ENCODE measurements at regions not wholly inside any gene's neighbourhood (a gene's known extent, or its start where the extent isn't known, plus 50 kb on each side); places are given as distances from the start of the nearest gene placed in this dataset.

GRCh38 chr21:33998809-33999208 is 74.6 kb upstream of the MRPS6 start:
- no TSS peak for BruUV-seq (replicated peaks)
- CTCF ChIA-PET, result interaction anchor here (0.9 to 1.8 kb wide), 4 partner anchors 14 to 364 kb away, joined by 3 to 4 read pairs (median 3); no protein-coding TSS in a partner anchor
- no peak overlapping the region for H3K4me2 ChIP-seq (ENCODE audit: control insufficient read depth, insufficient read depth)
- H3K27me3 ChIP-seq (replicated peaks in 1 of 2; ENCODE audit: control insufficient read depth in 2 of 2, insufficient read depth in 2 of 2, low read length in 1 of 2), result no peaks in the 10 kb centered on the region
- intact Hi-C loops (cut with micrococcal nuclease; ENCODE audit: unreplicated experiment) (no loop called here), in situ Hi-C loops (cut with MboI) (no loop called here)
- no peaks in the 10 kb centered on the region for H4K20me1 ChIP-seq (ENCODE audit: control insufficient read depth, insufficient read depth)
- H3K27ac ChIP-seq (ENCODE audit: control insufficient read depth, insufficient read depth), result no peak overlapping the region
- FAIRE-seq (no peak), ATAC-seq (no peak), DNase-seq (ENCODE audit: low read depth, low spot score) (no peak)
- no peaks in the 10 kb centered on the region for H3K36me3 ChIP-seq (ENCODE audit: control insufficient read depth in 2 of 2, insufficient read depth in 2 of 2, low read length in 1 of 2)
- H3K9me3 ChIP-seq (replicated peaks; ENCODE audit: control insufficient read depth, insufficient read depth, low read length), result peaks cover 2% of the 10 kb centered on the region; the same call in 2 of the 3 replicates
- SMC1A ChIA-PET (ENCODE audit: uncharacterized antibody, unreplicated experiment), result interaction anchor here (1.0 to 3.2 kb wide), 3 partner anchors 14 to 67 kb away, joined by 3 to 8 read pairs (median 5); no protein-coding TSS in a partner anchor
- H3K4me1 ChIP-seq (ENCODE audit: control insufficient read depth, insufficient read depth, low read length), result no peaks in the 10 kb centered on the region
- WGBS (ENCODE audit: insufficient coverage, insufficient replicate concordance, low lambda C conversion rate, missing lambda C conversion rate), result 81% methylated on average over 8 of the region's 8 CpGs
- H2AFZ ChIP-seq (ENCODE audit: control insufficient read depth, low read depth, low read length), result no peak overlapping the region
- H3K9ac ChIP-seq (ENCODE audit: control insufficient read depth, insufficient read depth, low read length), result no peak overlapping the region
- RAD21 ChIA-PET (ENCODE audit: unreplicated experiment), result interaction anchor here (1.6 kb wide), 1 partner anchor 21 kb away, joined by 3 read pairs; no protein-coding TSS in a partner anchor
- H3K4me3 ChIP-seq, result no peak overlapping the region
- H3K79me2 ChIP-seq (ENCODE audit: control insufficient read depth, insufficient read depth, low read length), result no peaks in the 10 kb centered on the region
- POLR2A ChIA-PET, result interaction anchor here (0.5 kb wide), 1 partner anchor 19 kb away, joined by 3 read pairs; no protein-coding TSS in a partner anchor
- TF ChIP-seq HDAC6 (IDR thresholded peaks at IDR 0.05; ENCODE audit: unreplicated experiment) (no peak), ZNF217 (IDR thresholded peaks at IDR 0.05) (no peak), IRF5 (IDR thresholded peaks at IDR 0.05; ENCODE audit: borderline replicate concordance) (no peak), CHD2 (IDR thresholded peaks at IDR 0.05; ENCODE audit: borderline replicate concordance, low read depth, low read length) (no peak), ZBTB40 (IDR thresholded peaks at IDR 0.05; ENCODE audit: borderline replicate concordance) (no peak), FOXM1 (IDR thresholded peaks at IDR 0.05; ENCODE audit: low read depth, low read length) (no peak), ATF7 (IDR thresholded peaks at IDR 0.05; ENCODE audit: low read depth) (no peak), TCF7 (IDR thresholded peaks at IDR 0.05; ENCODE audit: borderline replicate concordance) (no peak), YBX1 (IDR thresholded peaks at IDR 0.05) (no peak), DPF2 (IDR thresholded peaks at IDR 0.05) (no peak), MYB (IDR thresholded peaks at IDR 0.05; ENCODE audit: borderline replicate concordance, low read depth, low read length) (no peak), STAT3 (IDR thresholded peaks at IDR 0.05; ENCODE audit: low read depth, low read length) (no peak)
- TF ChIP-seq, protein P1, sequence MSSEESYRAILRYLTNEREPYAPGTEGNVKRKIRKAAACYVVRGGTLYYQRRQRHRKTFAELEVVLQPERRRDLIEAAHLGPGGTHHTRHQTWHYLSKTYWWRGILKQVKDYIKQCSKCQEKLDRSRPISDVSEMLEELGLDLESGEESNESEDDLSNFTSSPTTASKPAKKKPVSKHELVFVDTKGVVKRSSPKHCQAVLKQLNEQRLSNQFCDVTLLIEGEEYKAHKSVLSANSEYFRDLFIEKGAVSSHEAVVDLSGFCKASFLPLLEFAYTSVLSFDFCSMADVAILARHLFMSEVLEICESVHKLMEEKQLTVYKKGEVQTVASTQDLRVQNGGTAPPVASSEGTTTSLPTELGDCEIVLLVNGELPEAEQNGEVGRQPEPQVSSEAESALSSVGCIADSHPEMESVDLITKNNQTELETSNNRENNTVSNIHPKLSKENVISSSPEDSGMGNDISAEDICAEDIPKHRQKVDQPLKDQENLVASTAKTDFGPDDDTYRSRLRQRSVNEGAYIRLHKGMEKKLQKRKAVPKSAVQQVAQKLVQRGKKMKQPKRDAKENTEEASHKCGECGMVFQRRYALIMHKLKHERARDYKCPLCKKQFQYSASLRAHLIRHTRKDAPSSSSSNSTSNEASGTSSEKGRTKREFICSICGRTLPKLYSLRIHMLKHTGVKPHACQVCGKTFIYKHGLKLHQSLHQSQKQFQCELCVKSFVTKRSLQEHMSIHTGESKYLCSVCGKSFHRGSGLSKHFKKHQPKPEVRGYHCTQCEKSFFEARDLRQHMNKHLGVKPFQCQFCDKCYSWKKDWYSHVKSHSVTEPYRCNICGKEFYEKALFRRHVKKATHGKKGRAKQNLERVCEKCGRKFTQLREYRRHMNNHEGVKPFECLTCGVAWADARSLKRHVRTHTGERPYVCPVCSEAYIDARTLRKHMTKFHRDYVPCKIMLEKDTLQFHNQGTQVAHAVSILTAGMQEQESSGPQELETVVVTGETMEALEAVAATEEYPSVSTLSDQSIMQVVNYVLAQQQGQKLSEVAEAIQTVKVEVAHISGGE (CRISPR knock-in tag; IDR thresholded peaks at IDR 0.05), result no peak
- TF ChIP-seq, protein P2, sequence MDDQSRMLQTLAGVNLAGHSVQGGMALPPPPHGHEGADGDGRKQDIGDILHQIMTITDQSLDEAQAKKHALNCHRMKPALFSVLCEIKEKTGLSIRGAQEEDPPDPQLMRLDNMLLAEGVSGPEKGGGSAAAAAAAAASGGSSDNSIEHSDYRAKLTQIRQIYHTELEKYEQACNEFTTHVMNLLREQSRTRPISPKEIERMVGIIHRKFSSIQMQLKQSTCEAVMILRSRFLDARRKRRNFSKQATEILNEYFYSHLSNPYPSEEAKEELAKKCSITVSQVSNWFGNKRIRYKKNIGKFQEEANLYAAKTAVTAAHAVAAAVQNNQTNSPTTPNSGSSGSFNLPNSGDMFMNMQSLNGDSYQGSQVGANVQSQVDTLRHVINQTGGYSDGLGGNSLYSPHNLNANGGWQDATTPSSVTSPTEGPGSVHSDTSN (IDR thresholded peaks at IDR 0.05; ENCODE audit: insufficient replicate concordance, low read depth, low read length), result no peak

All from GM12878 (cell line).